ENCODE measurements at regions not wholly inside any gene's neighbourhood (a gene's known extent, or its start where the extent isn't known, plus 50 kb on each side); places are given as distances from the start of the nearest gene placed in this dataset.

GRCh38 chr22:44596396-44597125 is 98.5 kb upstream of the RTL6 start:
- Mint-ChIP-seq H3K36me3 (ENCODE audit: low read depth) (no peaks in the 10 kb centered on the region), H3K4me3 (no peak overlapping the region), H3K9me3 (ENCODE audit: insufficient read depth) (no peaks in the 10 kb centered on the region), H3K27ac (no peak overlapping the region), H3K27me3 (ENCODE audit: low read depth) (peaks cover 17% of the 10 kb centered on the region), H3K4me1 (ENCODE audit: low read depth) (peaks cover 8% of the 10 kb centered on the region)
- POLR2A ChIA-PET = interaction anchor here (1.0 kb wide), 1 partner anchor 88 kb away, joined by 3 read pairs; no protein-coding TSS in a partner anchor
- ATAC-seq (peak; percentile 23), DNase-seq (no peak)
- CTCF ChIA-PET = no interaction called here

- CTCF ChIA-PET = no interaction called here
- peak; percentile 36 for ATAC-seq
- Mint-ChIP-seq H3K27me3 (ENCODE audit: low read depth) (peaks cover 17% of the 10 kb centered on the region), H3K4me1 (ENCODE audit: low read depth) (peaks cover 8% of the 10 kb centered on the region), H3K27ac (no peak overlapping the region), H3K36me3 (ENCODE audit: low read depth) (no peaks in the 10 kb centered on the region), H3K4me3 (peak overlapping the region; percentile 18), H3K9me3 (ENCODE audit: insufficient read depth) (no peaks in the 10 kb centered on the region)
- DNase-seq = no peak
- POLR2A ChIA-PET = interaction anchor here (1.0 kb wide), 1 partner anchor 89 kb away, joined by 3 read pairs; no protein-coding TSS in a partner anchor
Measured at GRCh38 chr22:44595841-44596341, 97.9 kb upstream of the RTL6 start.

- H3K36me3 Mint-ChIP-seq (ENCODE audit: low read depth) = no peaks in the 10 kb centered on the region
- ATAC-seq (no peak), DNase-seq (no peak)
- H3K9me3 Mint-ChIP-seq (ENCODE audit: insufficient read depth) = no peaks in the 10 kb centered on the region
- peaks cover 17% of the 10 kb centered on the region for H3K27me3 Mint-ChIP-seq (ENCODE audit: low read depth)
- no peak overlapping the region for H3K4me3 Mint-ChIP-seq
- ChIA-PET POLR2A (no interaction called here), CTCF (no interaction called here)
- H3K27ac Mint-ChIP-seq = no peak overlapping the region
- H3K4me1 Mint-ChIP-seq (ENCODE audit: low read depth) = peaks cover 6% of the 10 kb centered on the region
Measured at GRCh38 chr22:44594951-44595350, 96.9 kb upstream of the RTL6 start.

- Mint-ChIP-seq H3K36me3 (ENCODE audit: low read depth) (no peaks in the 10 kb centered on the region), H3K4me1 (ENCODE audit: low read depth) (peaks cover 6% of the 10 kb centered on the region), H3K4me3 (no peak overlapping the region), H3K27ac (no peak overlapping the region), H3K27me3 (ENCODE audit: low read depth) (peaks cover 20% of the 10 kb centered on the region), H3K9me3 (ENCODE audit: insufficient read depth) (no peaks in the 10 kb centered on the region)
- CTCF ChIA-PET = no interaction called here
- POLR2A ChIA-PET = no interaction called here
- ATAC-seq (no peak), DNase-seq (no peak)
Measured at GRCh38 chr22:44592824-44593148, 94.8 kb upstream of the RTL6 start.

- Mint-ChIP-seq H3K4me1 (ENCODE audit: low read depth) (peaks cover 6% of the 10 kb centered on the region), H3K27me3 (ENCODE audit: low read depth) (peaks cover 24% of the 10 kb centered on the region), H3K4me3 (no peak overlapping the region), H3K36me3 (ENCODE audit: low read depth) (no peaks in the 10 kb centered on the region), H3K9me3 (ENCODE audit: insufficient read depth) (no peaks in the 10 kb centered on the region), H3K27ac (no peak overlapping the region)
- ChIA-PET POLR2A (no interaction called here), CTCF (no interaction called here)
- DNase-seq = no peak
- no peak for ATAC-seq
Measured at GRCh38 chr22:44592126-44592823, 94.2 kb upstream of the RTL6 start.

GRCh38 chr22:44591146-44591790 is 93.2 kb upstream of the RTL6 start:
- no peak for DNase-seq
- Mint-ChIP-seq H3K4me1 (ENCODE audit: low read depth) (peaks cover 10% of the 10 kb centered on the region), H3K36me3 (ENCODE audit: low read depth) (no peaks in the 10 kb centered on the region), H3K27me3 (ENCODE audit: low read depth) (peaks cover 28% of the 10 kb centered on the region), H3K27ac (no peak overlapping the region), H3K4me3 (no peak overlapping the region), H3K9me3 (ENCODE audit: insufficient read depth) (no peaks in the 10 kb centered on the region)
- ATAC-seq = no peak
- CTCF ChIA-PET = no interaction called here
- POLR2A ChIA-PET = no interaction called here

- ChIA-PET POLR2A (interaction anchor here (0.6 kb wide), 1 partner anchor 870 kb away, joined by 3 read pairs; no protein-coding TSS in a partner anchor), CTCF (no interaction called here)
- Mint-ChIP-seq H3K4me3 (no peak overlapping the region), H3K9me3 (ENCODE audit: insufficient read depth) (no peaks in the 10 kb centered on the region), H3K36me3 (ENCODE audit: low read depth) (no peaks in the 10 kb centered on the region), H3K27ac (no peak overlapping the region), H3K27me3 (ENCODE audit: low read depth) (peaks cover 25% of the 10 kb centered on the region), H3K4me1 (ENCODE audit: low read depth) (peaks cover 5% of the 10 kb centered on the region)
- no peak for DNase-seq
- ATAC-seq = no peak
Measured at GRCh38 chr22:44590291-44590690, 92.3 kb upstream of the RTL6 start.

- no peak overlapping the region for H3K4me3 Mint-ChIP-seq
- ChIA-PET POLR2A (interaction anchor here (0.6 kb wide), 1 partner anchor 869 kb away, joined by 3 read pairs; no protein-coding TSS in a partner anchor), CTCF (no interaction called here)
- H3K27me3 Mint-ChIP-seq (ENCODE audit: low read depth) = peaks cover 22% of the 10 kb centered on the region
- no peaks in the 10 kb centered on the region for H3K36me3 Mint-ChIP-seq (ENCODE audit: low read depth)
- ATAC-seq = no peak
- no peak for DNase-seq
- H3K9me3 Mint-ChIP-seq (ENCODE audit: insufficient read depth) = no peaks in the 10 kb centered on the region
- peaks cover 5% of the 10 kb centered on the region for H3K4me1 Mint-ChIP-seq (ENCODE audit: low read depth)
- no peak overlapping the region for H3K27ac Mint-ChIP-seq
Measured at GRCh38 chr22:44589831-44590230, 91.8 kb upstream of the RTL6 start.

GRCh38 chr22:44588348-44588747 is 90.3 kb upstream of the RTL6 start:
- CTCF ChIA-PET = no interaction called here

GRCh38 chr22:44587737-44588310 is 89.8 kb upstream of the RTL6 start:
- CTCF ChIA-PET = no interaction called here
- Mint-ChIP-seq H3K9me3 (ENCODE audit: insufficient read depth) (no peaks in the 10 kb centered on the region), H3K27ac (no peak overlapping the region), H3K4me3 (no peak overlapping the region), H3K4me1 (ENCODE audit: low read depth) (peaks cover 5% of the 10 kb centered on the region), H3K36me3 (ENCODE audit: low read depth) (no peaks in the 10 kb centered on the region), H3K27me3 (ENCODE audit: low read depth) (peaks cover 17% of the 10 kb centered on the region)
- ATAC-seq (no peak), DNase-seq (no peak)
- POLR2A ChIA-PET = no interaction called here

More at GRCh38 chr22:44588348-44588747, 90.3 kb upstream of the RTL6 start:
- ATAC-seq = no peak
- H3K27me3 Mint-ChIP-seq (ENCODE audit: low read depth) = peaks cover 17% of the 10 kb centered on the region
- POLR2A ChIA-PET = no interaction called here
- DNase-seq = no peak
- no peaks in the 10 kb centered on the region for H3K36me3 Mint-ChIP-seq (ENCODE audit: low read depth)
- H3K4me1 Mint-ChIP-seq (ENCODE audit: low read depth) = peaks cover 5% of the 10 kb centered on the region
- H3K27ac Mint-ChIP-seq = no peak overlapping the region
- no peaks in the 10 kb centered on the region for H3K9me3 Mint-ChIP-seq (ENCODE audit: insufficient read depth)
- no peak overlapping the region for H3K4me3 Mint-ChIP-seq

- Mint-ChIP-seq H3K27ac (no peak overlapping the region), H3K36me3 (ENCODE audit: low read depth) (no peaks in the 10 kb centered on the region), H3K4me1 (ENCODE audit: low read depth) (peaks cover 5% of the 10 kb centered on the region), H3K4me3 (no peak overlapping the region), H3K27me3 (ENCODE audit: low read depth) (peaks cover 17% of the 10 kb centered on the region), H3K9me3 (ENCODE audit: insufficient read depth) (no peaks in the 10 kb centered on the region)
- ATAC-seq = peak; percentile 61
- peak; percentile 33 for DNase-seq
- POLR2A ChIA-PET = no interaction called here
- CTCF ChIA-PET = no interaction called here
Measured at GRCh38 chr22:44586999-44587736, 89.1 kb upstream of the RTL6 start.

Measured in activated CD8-positive, alpha-beta T cell treated with anti-CD3 and anti-CD28 coated beads, Interleukin-2, amount 10 ng/mL, durations not matched to agents 7 days and 5 days (primary cell).